SK-N-SH (cell line): ENCODE measurements at regions not wholly inside any gene's neighbourhood (a gene's known extent, or its start where the extent isn't known, plus 50 kb on each side); places are given as distances from the start of the nearest gene placed in this dataset.

ENCODE experiments used
- ELF1 ChIP-seq: IDR thresholded peaks from 2 replicates; pipeline ENCODE4 v1.4.0; 2012
- MEF2A ChIP-seq: IDR thresholded peaks from 2 replicates; pipeline ENCODE4 v1.4.0; 2012; ENCODE audit warnings: low read depth, borderline replicate concordance
- SIN3A ChIP-seq: IDR thresholded peaks from 2 replicates; pipeline ENCODE4 v1.6.1; 2012; ENCODE audit warnings: low read depth, mild to moderate bottlenecking, low read length, moderate library complexity, borderline replicate concordance
- TF ChIP-seq, protein P1 (sequence below): fragments of 200-600 bp; sonication (generic); IDR thresholded peaks from 2 replicates; pipeline ENCODE4 v1.6.1; 2017; ENCODE audit warnings: antibody characterized with exemption, mild to moderate bottlenecking, moderate library complexity
- TF ChIP-seq, protein P2 (sequence below): IDR thresholded peaks from 2 replicates; pipeline ENCODE4 v1.4.0; 2012; ENCODE audit warnings: low read depth
- TF ChIP-seq, protein P3 (sequence below): fragments of 150-350 bp; IDR thresholded peaks from 2 replicates; pipeline ENCODE4 v1.6.1; 2016; ENCODE audit warnings: mild to moderate bottlenecking, low read depth, low read length
- TF ChIP-seq, protein P4 (sequence below): fragments of 150-350 bp; IDR thresholded peaks from 2 replicates; pipeline ENCODE4 v1.6.1; 2017; ENCODE audit warnings: antibody characterized with exemption, low read length, low read depth, borderline replicate concordance
- TF ChIP-seq, protein P5 (sequence below): IDR thresholded peaks from 2 replicates; pipeline ENCODE4 v1.6.1; 2012; ENCODE audit warnings: mild to moderate bottlenecking, low read depth, low read length, moderate library complexity

DNA sequence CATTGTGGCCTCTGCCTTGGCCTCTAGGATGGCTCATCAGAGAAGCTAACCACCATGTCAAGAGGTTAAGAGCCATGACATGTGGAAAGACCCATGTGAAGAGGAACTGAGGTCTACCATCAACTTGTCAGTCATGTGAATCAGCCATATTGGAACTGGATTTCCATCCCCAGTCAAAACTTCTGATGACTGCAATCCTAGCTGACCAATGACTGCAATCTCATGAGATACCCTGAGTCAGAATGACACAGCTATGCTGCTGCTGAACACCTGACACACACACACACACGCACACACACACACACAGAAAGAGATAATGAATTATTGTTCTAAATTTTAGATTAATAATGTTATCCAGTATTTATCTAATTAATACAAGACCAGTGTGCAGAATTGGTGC is 337.5 kb upstream of the LMCD1 start:
- TF ChIP-seq ELF1 (no peak), SIN3A (no peak), MEF2A (no peak)
- TF ChIP-seq, protein P1, sequence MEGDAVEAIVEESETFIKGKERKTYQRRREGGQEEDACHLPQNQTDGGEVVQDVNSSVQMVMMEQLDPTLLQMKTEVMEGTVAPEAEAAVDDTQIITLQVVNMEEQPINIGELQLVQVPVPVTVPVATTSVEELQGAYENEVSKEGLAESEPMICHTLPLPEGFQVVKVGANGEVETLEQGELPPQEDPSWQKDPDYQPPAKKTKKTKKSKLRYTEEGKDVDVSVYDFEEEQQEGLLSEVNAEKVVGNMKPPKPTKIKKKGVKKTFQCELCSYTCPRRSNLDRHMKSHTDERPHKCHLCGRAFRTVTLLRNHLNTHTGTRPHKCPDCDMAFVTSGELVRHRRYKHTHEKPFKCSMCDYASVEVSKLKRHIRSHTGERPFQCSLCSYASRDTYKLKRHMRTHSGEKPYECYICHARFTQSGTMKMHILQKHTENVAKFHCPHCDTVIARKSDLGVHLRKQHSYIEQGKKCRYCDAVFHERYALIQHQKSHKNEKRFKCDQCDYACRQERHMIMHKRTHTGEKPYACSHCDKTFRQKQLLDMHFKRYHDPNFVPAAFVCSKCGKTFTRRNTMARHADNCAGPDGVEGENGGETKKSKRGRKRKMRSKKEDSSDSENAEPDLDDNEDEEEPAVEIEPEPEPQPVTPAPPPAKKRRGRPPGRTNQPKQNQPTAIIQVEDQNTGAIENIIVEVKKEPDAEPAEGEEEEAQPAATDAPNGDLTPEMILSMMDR, result no peak
- TF ChIP-seq, protein P2, sequence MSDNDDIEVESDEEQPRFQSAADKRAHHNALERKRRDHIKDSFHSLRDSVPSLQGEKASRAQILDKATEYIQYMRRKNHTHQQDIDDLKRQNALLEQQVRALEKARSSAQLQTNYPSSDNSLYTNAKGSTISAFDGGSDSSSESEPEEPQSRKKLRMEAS, result no peak
- TF ChIP-seq, protein P3, sequence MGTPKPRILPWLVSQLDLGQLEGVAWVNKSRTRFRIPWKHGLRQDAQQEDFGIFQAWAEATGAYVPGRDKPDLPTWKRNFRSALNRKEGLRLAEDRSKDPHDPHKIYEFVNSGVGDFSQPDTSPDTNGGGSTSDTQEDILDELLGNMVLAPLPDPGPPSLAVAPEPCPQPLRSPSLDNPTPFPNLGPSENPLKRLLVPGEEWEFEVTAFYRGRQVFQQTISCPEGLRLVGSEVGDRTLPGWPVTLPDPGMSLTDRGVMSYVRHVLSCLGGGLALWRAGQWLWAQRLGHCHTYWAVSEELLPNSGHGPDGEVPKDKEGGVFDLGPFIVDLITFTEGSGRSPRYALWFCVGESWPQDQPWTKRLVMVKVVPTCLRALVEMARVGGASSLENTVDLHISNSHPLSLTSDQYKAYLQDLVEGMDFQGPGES, result no peak
- TF ChIP-seq, protein P4, sequence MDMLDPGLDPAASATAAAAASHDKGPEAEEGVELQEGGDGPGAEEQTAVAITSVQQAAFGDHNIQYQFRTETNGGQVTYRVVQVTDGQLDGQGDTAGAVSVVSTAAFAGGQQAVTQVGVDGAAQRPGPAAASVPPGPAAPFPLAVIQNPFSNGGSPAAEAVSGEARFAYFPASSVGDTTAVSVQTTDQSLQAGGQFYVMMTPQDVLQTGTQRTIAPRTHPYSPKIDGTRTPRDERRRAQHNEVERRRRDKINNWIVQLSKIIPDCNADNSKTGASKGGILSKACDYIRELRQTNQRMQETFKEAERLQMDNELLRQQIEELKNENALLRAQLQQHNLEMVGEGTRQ, result no peak
- TF ChIP-seq, protein P5, sequence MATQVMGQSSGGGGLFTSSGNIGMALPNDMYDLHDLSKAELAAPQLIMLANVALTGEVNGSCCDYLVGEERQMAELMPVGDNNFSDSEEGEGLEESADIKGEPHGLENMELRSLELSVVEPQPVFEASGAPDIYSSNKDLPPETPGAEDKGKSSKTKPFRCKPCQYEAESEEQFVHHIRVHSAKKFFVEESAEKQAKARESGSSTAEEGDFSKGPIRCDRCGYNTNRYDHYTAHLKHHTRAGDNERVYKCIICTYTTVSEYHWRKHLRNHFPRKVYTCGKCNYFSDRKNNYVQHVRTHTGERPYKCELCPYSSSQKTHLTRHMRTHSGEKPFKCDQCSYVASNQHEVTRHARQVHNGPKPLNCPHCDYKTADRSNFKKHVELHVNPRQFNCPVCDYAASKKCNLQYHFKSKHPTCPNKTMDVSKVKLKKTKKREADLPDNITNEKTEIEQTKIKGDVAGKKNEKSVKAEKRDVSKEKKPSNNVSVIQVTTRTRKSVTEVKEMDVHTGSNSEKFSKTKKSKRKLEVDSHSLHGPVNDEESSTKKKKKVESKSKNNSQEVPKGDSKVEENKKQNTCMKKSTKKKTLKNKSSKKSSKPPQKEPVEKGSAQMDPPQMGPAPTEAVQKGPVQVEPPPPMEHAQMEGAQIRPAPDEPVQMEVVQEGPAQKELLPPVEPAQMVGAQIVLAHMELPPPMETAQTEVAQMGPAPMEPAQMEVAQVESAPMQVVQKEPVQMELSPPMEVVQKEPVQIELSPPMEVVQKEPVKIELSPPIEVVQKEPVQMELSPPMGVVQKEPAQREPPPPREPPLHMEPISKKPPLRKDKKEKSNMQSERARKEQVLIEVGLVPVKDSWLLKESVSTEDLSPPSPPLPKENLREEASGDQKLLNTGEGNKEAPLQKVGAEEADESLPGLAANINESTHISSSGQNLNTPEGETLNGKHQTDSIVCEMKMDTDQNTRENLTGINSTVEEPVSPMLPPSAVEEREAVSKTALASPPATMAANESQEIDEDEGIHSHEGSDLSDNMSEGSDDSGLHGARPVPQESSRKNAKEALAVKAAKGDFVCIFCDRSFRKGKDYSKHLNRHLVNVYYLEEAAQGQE, result no peak
